HCT116 (cell line): ENCODE measurements at regions not wholly inside any gene's neighbourhood (a gene's known extent, or its start where the extent isn't known, plus 50 kb on each side); places are given as distances from the start of the nearest gene placed in this dataset.

Source experiments
- ATAC-seq: fragments of 200-7000 bp; cut with Tn5 transposase; 2 replicates; pipeline ENCODE4 v1.9.1; 2020; ENCODE audit warnings: mild to moderate bottlenecking, moderate library complexity
- BruUV-seq: library from RNA; stranded (reverse); fragments of 400-500 nt; replicated peaks from 2 replicates; lab custom pipeline; 2021; lab: Mats Ljungman, UMichigan
- CTCF ChIA-PET: fragments of 300-600 bp; sonication (Branson Sonifier 250); formaldehyde crosslinking; loops from one replicate; lab custom pipeline; 2021; ENCODE audit warnings: antibody characterized with exemption; lab: Charles Lee
- POLR2A ChIA-PET: fragments of 300-600, 350-600 bp; sonication (Branson Sonifier 250); formaldehyde crosslinking; loops from one replicate; lab custom pipeline; 2021; ENCODE audit warnings: antibody characterized with exemption; lab: Charles Lee
- RAD21 ChIA-PET, 2 experiments: fragments of 300-600 bp; sonication (Branson Sonifier 250); formaldehyde crosslinking; loops; one replicate each; lab custom pipeline; 2023; ENCODE audit warnings: low total read pairs in 2 of 2; ENCODE audit not compliant: uncharacterized antibody in 2 of 2, unreplicated experiment in 2 of 2, low non-redundant PET in 1 of 2; lab: Charles Lee
- DNase-seq: peaks from one replicate; pipeline ENCODE4 v3.0.0-alpha.2; 2010; ENCODE audit warnings: low read depth, low spot score
- H2AFZ ChIP-seq: fragments of 200-600 bp; shearing (Covaris generic), sonication (generic); 2 replicates; pipeline ENCODE4 v1.6.1; 2017; ENCODE audit warnings: low read depth, mixed run types, mixed read lengths, antibody characterized with exemption, low read length; ENCODE audit not compliant: poor library complexity, severe bottlenecking
- H3K27ac ChIP-seq: 2 replicates; pipeline ENCODE4 v1.5.1; 2012; ENCODE audit warnings: low read depth, low read length
- H3K27me3 ChIP-seq: fragments of 200-600 bp; sonication (generic); 2 replicates; pipeline ENCODE4 v1.6.1; 2016; ENCODE audit warnings: mixed run types, low read length, mixed read lengths; ENCODE audit not compliant: insufficient read depth
- H3K36me3 ChIP-seq, 2 experiments: fragments of 200-500 bp in 1 of 2; fragments of 200-600 bp in 1 of 2; sonication (Bioruptor generic) in 1 of 2; sonication (generic) in 1 of 2; 2 replicates each; pipeline versions ENCODE4 v1.5.1 to v1.6.1; 2014 to 2016; ENCODE audit warnings: low read length in 2 of 2, inconsistent platforms in 1 of 2, mixed read lengths in 1 of 2, mixed run types in 1 of 2; ENCODE audit not compliant: insufficient read depth in 2 of 2, control insufficient read depth in 1 of 2
- H3K4me1 ChIP-seq, 2 experiments: fragments of 200-600 bp in 1 of 2; sonication (generic) in 1 of 2; 2 replicates each; pipeline versions ENCODE4 v1.5.1 to v1.6.1; 2012 to 2017; ENCODE audit warnings: low read length in 2 of 2, inconsistent platforms in 1 of 2, mild to moderate bottlenecking in 1 of 2, mixed read lengths in 1 of 2, mixed run types in 1 of 2, moderate library complexity in 1 of 2; ENCODE audit not compliant: insufficient read depth in 2 of 2, control insufficient read depth in 1 of 2
- H3K4me2 ChIP-seq: fragments of 200-600 bp; sonication (generic); 2 replicates; pipeline ENCODE4 v1.6.1; 2017; ENCODE audit warnings: mixed run types, low read length, mixed read lengths
- H3K4me3 ChIP-seq, 2 experiments: fragments of 200-600 bp in 1 of 2; sonication (generic) in 1 of 2; replicated peaks in 1 of 2; 2 replicates each; pipeline ENCODE4 v1.5.1; 2011 to 2016; ENCODE audit warnings: low read length in 2 of 2, control low read depth in 1 of 2, low read depth in 1 of 2, mild to moderate bottlenecking in 1 of 2, mixed read lengths in 1 of 2, mixed run types in 1 of 2
- H3K79me2 ChIP-seq: fragments of 200-600 bp; sonication (generic); 2 replicates; pipeline ENCODE4 v1.6.1; 2017; ENCODE audit warnings: mild to moderate bottlenecking, mixed run types, low read length, moderate library complexity, mixed read lengths; ENCODE audit not compliant: insufficient read depth
- H3K9ac ChIP-seq: fragments of 200-600 bp; sonication (generic); 2 replicates; pipeline ENCODE4 v1.6.1; 2016; ENCODE audit warnings: low read length, mixed read lengths
- H3K9me2 ChIP-seq: fragments of 200-600 bp; sonication (generic), shearing (Covaris generic); 2 replicates; pipeline ENCODE4 v1.6.1; 2017; ENCODE audit warnings: mixed run types, mild to moderate bottlenecking, moderate library complexity; ENCODE audit not compliant: insufficient read depth
- H3K9me3 ChIP-seq, 2 experiments: fragments of 200-500 bp in 1 of 2; fragments of 200-600 bp in 1 of 2; sonication (Bioruptor generic) in 1 of 2; sonication (generic) in 1 of 2; 2 replicates each; pipeline ENCODE4 v1.6.1; 2014 to 2017; ENCODE audit warnings: low read length in 2 of 2, mixed read lengths in 2 of 2, inconsistent platforms in 1 of 2, low read depth in 1 of 2, mild to moderate bottlenecking in 1 of 2, mixed run types in 1 of 2, moderate library complexity in 1 of 2; ENCODE audit not compliant: control insufficient read depth in 1 of 2, insufficient read depth in 1 of 2
- H4K20me1 ChIP-seq: fragments of 200-600 bp; sonication (generic), shearing (Covaris generic); 2 replicates; pipeline ENCODE4 v1.6.1; 2017; ENCODE audit warnings: mixed run types, mild to moderate bottlenecking, moderate library complexity; ENCODE audit not compliant: insufficient read depth
- CBX3 ChIP-seq: IDR thresholded peaks from 2 replicates; pipeline ENCODE4 v1.6.1; 2012; ENCODE audit warnings: low read depth
- CEBPB ChIP-seq: IDR thresholded peaks from 2 replicates; pipeline ENCODE4 v1.6.1; 2012; ENCODE audit warnings: low read depth
- EGR1 ChIP-seq: IDR thresholded peaks from 2 replicates; pipeline ENCODE4 v1.6.1; 2012; ENCODE audit warnings: low read depth
- ELF1 ChIP-seq: IDR thresholded peaks from 2 replicates; pipeline ENCODE4 v1.6.1; 2012; ENCODE audit warnings: low read depth, borderline replicate concordance
- EZH2 ChIP-seq: fragments of 200-600 bp; sonication (generic); IDR thresholded peaks from 2 replicates; pipeline ENCODE4 v1.6.1; 2017; ENCODE audit warnings: antibody characterized with exemption, mixed run types
- EZH2phosphoT487 ChIP-seq: fragments of 200-600 bp; IDR thresholded peaks from 2 replicates; pipeline ENCODE4 v1.6.1; 2018; ENCODE audit warnings: antibody characterized with exemption, borderline replicate concordance
- FOSL1 ChIP-seq: IDR thresholded peaks from 2 replicates; pipeline ENCODE4 v1.6.1; 2012; ENCODE audit warnings: low read depth
- JUND ChIP-seq: IDR thresholded peaks from 2 replicates; pipeline ENCODE4 v1.6.1; 2012
- POLR2AphosphoS5 ChIP-seq: IDR thresholded peaks from 2 replicates; pipeline ENCODE4 v1.6.1; 2011; ENCODE audit warnings: mild to moderate bottlenecking, low read depth, low read length, moderate library complexity
- RAD21 ChIP-seq: IDR thresholded peaks from 2 replicates; pipeline ENCODE4 v1.6.1; 2012; ENCODE audit warnings: low read depth, mild to moderate bottlenecking
- REST ChIP-seq: IDR thresholded peaks from 2 replicates; pipeline ENCODE4 v1.6.1; 2012; ENCODE audit warnings: low read depth
- SIN3A ChIP-seq: IDR thresholded peaks from 2 replicates; pipeline ENCODE4 v1.6.1; 2012; ENCODE audit warnings: low read depth
- SP1 ChIP-seq: IDR thresholded peaks from 2 replicates; pipeline ENCODE4 v1.6.1; 2012; ENCODE audit warnings: low read depth
- SRF ChIP-seq: IDR thresholded peaks from 2 replicates; pipeline ENCODE4 v1.6.1; 2012; ENCODE audit warnings: low read depth
- TCF7L2 ChIP-seq: IDR thresholded peaks from 2 replicates; pipeline ENCODE4 v1.7.0; 2011; ENCODE audit warnings: borderline replicate concordance, inconsistent platforms; ENCODE audit not compliant: insufficient read depth, insufficient read length; ENCODE audit errors: extremely low read depth
- YY1 ChIP-seq: IDR thresholded peaks from 2 replicates; pipeline ENCODE4 v1.6.1; 2011; ENCODE audit warnings: low read length, low read depth, moderate library complexity, mild to moderate bottlenecking; ENCODE audit not compliant: insufficient replicate concordance; ENCODE audit errors: extremely low read depth
- ZBTB33 ChIP-seq: IDR thresholded peaks from 2 replicates; pipeline ENCODE4 v1.6.1; 2011; ENCODE audit warnings: mild to moderate bottlenecking, low read length, moderate library complexity; ENCODE audit not compliant: insufficient replicate concordance; ENCODE audit errors: extremely low read depth
- ZNF274 ChIP-seq: fragments of 200-500 bp; sonication (Bioruptor generic); IDR thresholded peaks from 2 replicates; pipeline ENCODE4 v1.6.1; 2014; ENCODE audit warnings: mild to moderate bottlenecking, low read depth, low read length, inconsistent platforms
- intact Hi-C: fragments of 100-400 bp; cut with micrococcal nuclease; formaldehyde crosslinking; loops from 2 replicates; pipeline ENCODE4 v1.10.0; 2022
- TF ChIP-seq, protein P1 (sequence below): IDR thresholded peaks from 2 replicates; pipeline ENCODE4 v1.6.1; 2012
- TF ChIP-seq, protein P2 (sequence below), 3 experiments: fragments of 200-600 bp in 1 of 3; sonication (generic) in 1 of 3; IDR thresholded peaks in 2 of 3; conservative IDR thresholded peaks in 1 of 3; 2 replicates each; pipeline ENCODE4 v1.5.1; 2012 to 2017; ENCODE audit warnings: low read depth in 2 of 3, low read length in 2 of 3, antibody characterized with exemption in 1 of 3, borderline replicate concordance in 1 of 3, control low read depth in 1 of 3, mild to moderate bottlenecking in 1 of 3, mixed read lengths in 1 of 3, mixed run types in 1 of 3, moderate library complexity in 1 of 3; ENCODE audit not compliant: insufficient read depth in 1 of 3

DNA sequence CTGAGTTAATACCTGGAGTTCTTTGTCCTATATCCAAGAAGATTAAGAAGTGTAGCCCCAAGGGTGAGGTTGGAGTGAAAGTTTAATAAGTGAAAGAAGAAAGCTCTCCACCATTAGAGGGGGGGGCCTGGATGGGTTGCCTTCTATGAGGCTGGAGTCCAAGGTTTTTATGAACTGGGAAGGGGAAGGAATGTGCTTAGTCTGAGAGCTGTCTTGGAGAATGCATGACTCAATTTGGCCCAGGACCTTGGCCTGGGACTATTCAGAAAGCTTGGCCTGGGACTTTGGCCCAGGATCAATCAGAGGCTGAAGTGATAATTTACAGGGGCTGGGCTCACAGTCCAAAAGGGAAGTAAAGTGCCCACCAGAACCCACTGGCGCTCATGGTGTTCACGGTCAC, 1049.0 kb upstream of the GRIA3 start:
- no peaks in the 10 kb centered on the region for H3K9me2 ChIP-seq
- no peaks in the 10 kb centered on the region for H3K36me3 ChIP-seq
- ATAC-seq (no peak), DNase-seq (no peak)
- H2AFZ ChIP-seq, result no peak overlapping the region
- CTCF ChIA-PET, result no interaction called here
- H3K4me3 ChIP-seq, result no peak overlapping the region
- POLR2A ChIA-PET, result no interaction called here
- no TSS peak for BruUV-seq
- no peaks in the 10 kb centered on the region for H3K4me1 ChIP-seq
- no peak overlapping the region for H3K9ac ChIP-seq
- intact Hi-C loops, result no loop called here
- H4K20me1 ChIP-seq, result no peaks in the 10 kb centered on the region
- no peaks in the 10 kb centered on the region for H3K79me2 ChIP-seq
- H3K9me3 ChIP-seq, result no peaks in the 10 kb centered on the region
- no peak overlapping the region for H3K4me2 ChIP-seq
- RAD21 ChIA-PET, result no interaction called here
- no peaks in the 10 kb centered on the region for H3K27me3 ChIP-seq
- no peak for TF ChIP-seq ZBTB33
- TF ChIP-seq, protein P1, sequence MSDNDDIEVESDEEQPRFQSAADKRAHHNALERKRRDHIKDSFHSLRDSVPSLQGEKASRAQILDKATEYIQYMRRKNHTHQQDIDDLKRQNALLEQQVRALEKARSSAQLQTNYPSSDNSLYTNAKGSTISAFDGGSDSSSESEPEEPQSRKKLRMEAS, result no peak
- TF ChIP-seq JUND, result no peak
- no peak for TF ChIP-seq EGR1
- no peak for TF ChIP-seq FOSL1
- no peak for TF ChIP-seq SRF
- TF ChIP-seq EZH2phosphoT487, result no peak
- no peak for TF ChIP-seq REST
- TF ChIP-seq, protein P2, sequence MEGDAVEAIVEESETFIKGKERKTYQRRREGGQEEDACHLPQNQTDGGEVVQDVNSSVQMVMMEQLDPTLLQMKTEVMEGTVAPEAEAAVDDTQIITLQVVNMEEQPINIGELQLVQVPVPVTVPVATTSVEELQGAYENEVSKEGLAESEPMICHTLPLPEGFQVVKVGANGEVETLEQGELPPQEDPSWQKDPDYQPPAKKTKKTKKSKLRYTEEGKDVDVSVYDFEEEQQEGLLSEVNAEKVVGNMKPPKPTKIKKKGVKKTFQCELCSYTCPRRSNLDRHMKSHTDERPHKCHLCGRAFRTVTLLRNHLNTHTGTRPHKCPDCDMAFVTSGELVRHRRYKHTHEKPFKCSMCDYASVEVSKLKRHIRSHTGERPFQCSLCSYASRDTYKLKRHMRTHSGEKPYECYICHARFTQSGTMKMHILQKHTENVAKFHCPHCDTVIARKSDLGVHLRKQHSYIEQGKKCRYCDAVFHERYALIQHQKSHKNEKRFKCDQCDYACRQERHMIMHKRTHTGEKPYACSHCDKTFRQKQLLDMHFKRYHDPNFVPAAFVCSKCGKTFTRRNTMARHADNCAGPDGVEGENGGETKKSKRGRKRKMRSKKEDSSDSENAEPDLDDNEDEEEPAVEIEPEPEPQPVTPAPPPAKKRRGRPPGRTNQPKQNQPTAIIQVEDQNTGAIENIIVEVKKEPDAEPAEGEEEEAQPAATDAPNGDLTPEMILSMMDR (IDR thresholded peaks at IDR 0.05 in 2 of 3, conservative IDR thresholded peaks at IDR 0.05 in 1 of 3; ENCODE audit: borderline replicate concordance in 1 of 3, insufficient read depth in 1 of 3, low read depth in 2 of 3, low read length in 2 of 3), result no peak
- no peak for TF ChIP-seq RAD21
- TF ChIP-seq EZH2, result no peak
- no peak for TF ChIP-seq ZNF274
- no peak for TF ChIP-seq POLR2AphosphoS5
- no peak for TF ChIP-seq ELF1
- no peak for TF ChIP-seq CBX3
- no peak for TF ChIP-seq TCF7L2
- no peak for TF ChIP-seq CEBPB
- TF ChIP-seq YY1, result no peak
- TF ChIP-seq SIN3A, result no peak
- no peak for TF ChIP-seq SP1
- no peak overlapping the region for H3K27ac ChIP-seq
